HG03066 (cell line): ENCODE measurements at regions not wholly inside any gene's neighbourhood (a gene's known extent, or its start where the extent isn't known, plus 50 kb on each side); places are given as distances from the start of the nearest gene placed in this dataset.

Experiments
- ATAC-seq: cut with Tn5 transposase; IDR thresholded peaks from one replicate; pipeline ENCODE4 v1.9.1; 2021; ENCODE audit warnings: low read depth; ENCODE audit not compliant: unreplicated experiment

- no peak for ATAC-seq
These were observed 89.3 kb upstream of the SLC24A5 start for GRCh38 chr15:48031466-48031865.

DNA sequence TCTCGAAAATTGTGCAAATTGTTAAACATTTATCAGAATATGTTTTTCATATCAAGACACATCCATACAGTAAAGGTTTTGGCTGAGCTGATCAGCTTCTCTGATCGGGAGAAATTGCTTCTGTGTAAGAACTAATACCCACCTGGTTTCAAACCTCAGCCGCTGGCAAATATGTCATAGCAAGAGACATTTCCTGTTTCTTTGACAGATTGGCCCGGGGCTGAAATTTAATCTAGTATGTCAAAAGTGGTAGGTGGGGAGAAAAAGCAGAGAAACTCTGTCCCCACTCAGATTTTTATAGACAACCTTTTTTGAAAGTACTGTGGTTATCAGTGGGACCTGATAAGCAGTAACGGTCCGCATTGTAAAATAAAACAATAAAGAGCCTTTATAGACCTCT, 88.8 kb upstream of the SLC24A5 start:
- ATAC-seq, result no peak

- ATAC-seq, result no peak
These were observed 87.9 kb upstream of the SLC24A5 start for GRCh38 chr15:48032911-48033310.

- no peak for ATAC-seq
These were observed 82.6 kb upstream of the SLC24A5 start for GRCh38 chr15:48038221-48038620.

DNA sequence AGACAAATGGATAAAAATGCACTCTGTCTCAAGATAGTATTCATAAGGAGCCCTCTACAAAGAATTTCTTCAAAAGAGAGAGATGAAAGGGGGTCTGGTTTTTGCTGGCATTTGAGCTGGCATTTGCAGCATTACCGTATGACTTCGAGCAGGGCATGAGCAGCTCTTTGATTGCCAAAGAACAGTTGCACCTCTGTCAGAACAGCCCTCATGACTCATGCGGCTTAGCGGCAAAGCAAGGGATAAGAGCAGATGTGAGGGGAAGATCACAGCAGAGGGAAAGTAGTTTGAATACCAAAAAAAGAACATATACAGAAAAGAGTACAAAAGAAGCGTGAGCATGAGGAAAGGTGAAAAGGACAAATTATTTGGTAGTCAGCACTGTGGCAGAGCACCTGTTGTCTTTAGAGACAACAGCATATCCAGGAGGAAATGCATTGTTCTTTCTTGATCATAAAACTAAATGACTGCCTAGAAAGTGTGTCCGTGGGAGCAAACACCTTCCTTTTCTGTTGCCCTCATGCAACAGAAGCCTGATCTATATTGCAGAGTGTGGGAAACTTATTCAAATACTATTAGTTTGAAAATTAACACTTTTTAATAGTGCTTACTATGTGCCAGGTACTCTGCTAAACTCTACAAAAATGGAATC, 80.5 kb upstream of the SLC24A5 start:
- no peak for ATAC-seq

- no peak for ATAC-seq
These were observed 79.3 kb upstream of the SLC24A5 start for GRCh38 chr15:48041454-48041853.

DNA sequence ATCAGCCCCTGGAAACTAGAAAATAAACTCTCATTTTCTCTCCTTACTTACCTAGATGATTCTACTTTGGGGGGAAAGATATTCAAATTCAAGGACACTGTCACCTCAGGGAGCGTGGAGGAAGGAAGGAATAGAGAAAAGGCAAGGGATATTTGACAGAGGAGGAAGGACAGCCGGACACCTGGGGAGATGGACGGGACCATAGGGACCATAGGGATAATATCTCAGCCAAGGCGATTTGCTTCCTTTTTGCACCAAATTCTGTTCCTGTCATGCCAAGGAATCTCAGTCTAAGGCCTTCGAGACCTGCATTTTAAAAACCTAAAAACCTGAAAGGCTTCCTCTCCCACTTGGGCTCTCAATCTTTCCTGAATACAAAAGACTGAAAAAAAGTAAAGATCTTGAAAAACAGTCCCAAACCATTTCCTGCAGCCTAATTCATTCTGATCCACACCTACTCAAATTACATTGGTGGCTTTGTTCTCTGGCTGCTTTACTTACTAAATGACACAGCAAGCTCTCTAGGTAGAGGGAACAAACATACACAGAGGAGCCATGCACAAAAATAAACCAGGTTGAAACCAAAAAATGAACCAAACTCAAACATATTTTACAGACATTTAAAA, 73.9 kb upstream of the SLC24A5 start:
- no peak for ATAC-seq

GRCh38 chr15:48049736-48050135, 71.1 kb upstream of the SLC24A5 start:
- ATAC-seq, result no peak

DNA sequence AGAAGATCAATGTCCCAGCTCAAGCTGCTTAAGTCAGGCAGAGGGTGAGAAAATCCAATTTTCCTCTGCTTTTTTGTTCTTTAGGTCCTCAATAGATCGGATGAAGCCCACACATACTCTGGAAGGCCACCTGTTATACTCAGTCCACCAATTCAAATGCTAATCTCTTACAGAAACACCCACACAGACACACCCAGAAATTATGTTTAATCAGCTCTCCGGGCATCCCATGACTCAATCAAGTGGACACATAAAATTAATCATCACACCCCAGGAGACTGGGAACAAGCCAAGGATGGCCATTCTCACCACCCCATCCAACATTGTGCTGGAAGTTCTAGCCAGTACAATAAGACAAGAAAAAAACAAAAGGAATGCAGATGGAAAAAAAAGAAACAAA, 67.8 kb upstream of the SLC24A5 start:
- no peak for ATAC-seq

- ATAC-seq, result no peak
These were observed 62.4 kb upstream of the SLC24A5 start for GRCh38 chr15:48058371-48058770.

DNA sequence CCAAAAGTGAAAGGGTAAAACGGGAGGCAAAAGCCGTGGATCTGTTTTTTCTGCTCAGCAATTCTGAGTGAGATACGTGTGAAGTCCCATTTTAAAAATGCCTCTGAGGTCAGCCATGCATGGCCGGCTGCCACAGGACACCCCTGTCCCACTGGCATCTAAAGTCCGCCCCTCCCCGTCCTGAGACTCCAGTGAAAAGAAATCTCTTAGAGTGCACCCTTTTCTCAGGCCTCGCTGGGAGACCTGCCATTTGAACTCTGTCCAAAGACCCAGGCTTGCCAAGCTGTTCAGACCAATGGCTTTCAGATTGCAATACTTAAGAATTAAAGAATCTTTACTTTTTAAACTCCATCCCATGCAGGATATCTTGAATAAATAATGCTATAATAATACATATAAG, 61.0 kb upstream of the SLC24A5 start:
- ATAC-seq, result no peak

- ATAC-seq, result no peak
These were observed 60.4 kb upstream of the SLC24A5 start for GRCh38 chr15:48060396-48060795.

GRCh38 chr15:48061605-48062004, 59.2 kb upstream of the SLC24A5 start:
- ATAC-seq, result no peak

GRCh38 chr15:48062148-48062872, 58.5 kb upstream of the SLC24A5 start:
- no peak for ATAC-seq

- ATAC-seq, result no peak
These were observed 57.3 kb upstream of the SLC24A5 start for GRCh38 chr15:48063411-48063985.

GRCh38 chr15:48064421-48064820, 56.4 kb upstream of the SLC24A5 start:
- no peak for ATAC-seq

DNA sequence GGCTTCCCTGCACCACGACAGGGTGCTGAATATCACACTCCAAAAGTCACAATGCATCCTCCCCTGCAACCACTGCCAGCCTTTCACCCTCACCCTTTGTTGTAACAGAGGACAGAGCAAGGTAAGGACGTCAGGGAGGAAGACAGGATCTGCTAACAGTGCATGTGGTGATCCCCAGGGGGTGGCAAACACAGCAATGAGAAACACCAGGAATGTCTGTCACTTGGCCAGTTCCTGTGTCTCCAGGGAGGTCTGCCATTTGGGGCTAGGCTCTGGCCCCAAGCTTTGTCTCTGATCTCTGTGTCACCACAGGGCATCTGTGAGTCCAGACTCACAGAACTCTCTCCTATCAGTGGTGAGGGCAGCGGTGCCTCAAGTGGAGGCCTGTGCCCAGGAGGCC, 54.3 kb upstream of the SLC24A5 start:
- no peak for ATAC-seq
